Glutamatergic neuron (in vitro differentiated cells): ENCODE measurements at regions not wholly inside any gene's neighbourhood (a gene's known extent, or its start where the extent isn't known, plus 50 kb on each side); places are given as distances from the start of the nearest gene placed in this dataset.
A peak's percentile ranks its signal among the peaks of the same experiment; 100 is the strongest.

ENCODE experiments used
- DNase-seq: peaks from one replicate; pipeline ENCODE4 v3.0.0; 2022
- H3K27ac Mint-ChIP-seq: one replicate; pipeline ENCODE4 v1.8.0; 2020; ENCODE audit warnings: mild to moderate bottlenecking, mixed read lengths, inconsistent platforms; ENCODE audit not compliant: unreplicated experiment
- H3K27me3 Mint-ChIP-seq: one replicate; pipeline ENCODE4 v1.8.0; 2020; ENCODE audit warnings: mild to moderate bottlenecking, moderate library complexity, mixed read lengths, inconsistent platforms; ENCODE audit not compliant: unreplicated experiment
- H3K36me3 Mint-ChIP-seq: one replicate; pipeline ENCODE4 v1.8.0; 2020; ENCODE audit warnings: mild to moderate bottlenecking, mixed read lengths, inconsistent platforms; ENCODE audit not compliant: unreplicated experiment
- H3K4me1 Mint-ChIP-seq: one replicate; pipeline ENCODE4 v1.8.0; 2020; ENCODE audit warnings: mild to moderate bottlenecking, low read depth, mixed read lengths, inconsistent platforms; ENCODE audit not compliant: unreplicated experiment
- H3K4me3 Mint-ChIP-seq: one replicate; pipeline ENCODE4 v1.8.0; 2020; ENCODE audit warnings: mild to moderate bottlenecking, mixed read lengths, inconsistent platforms; ENCODE audit not compliant: unreplicated experiment
- H3K9me3 Mint-ChIP-seq: one replicate; pipeline ENCODE4 v1.8.0; 2020; ENCODE audit warnings: mild to moderate bottlenecking, moderate library complexity, mixed read lengths, inconsistent platforms; ENCODE audit not compliant: unreplicated experiment
- TF ChIP-seq, protein P1 (sequence below): fragments of 200-600 bp; sonication (generic); IDR thresholded peaks from one replicate; pipeline ENCODE4 v1.5.0; 2021; ENCODE audit not compliant: partially characterized antibody, unreplicated experiment

DNA sequence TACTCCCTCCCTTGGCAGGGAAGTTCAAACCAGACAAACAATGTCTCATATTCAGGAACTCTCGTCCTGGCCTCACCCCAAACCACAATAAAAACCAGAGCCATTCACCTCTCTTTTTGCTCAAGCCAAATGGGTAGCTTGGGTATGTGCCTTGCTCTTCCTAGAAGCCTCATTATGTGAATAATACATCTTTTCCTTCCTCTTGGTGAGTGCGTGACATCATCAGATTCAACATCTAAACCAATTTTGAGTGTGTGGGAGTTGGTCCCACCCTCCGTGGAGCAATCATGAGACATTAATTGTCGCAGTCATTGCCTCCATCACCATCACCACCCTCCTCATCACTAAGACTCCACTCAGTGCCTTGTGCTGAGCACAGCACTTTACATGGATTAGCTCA is 482.9 kb downstream of the PTPRU start:
- TF ChIP-seq, protein P1, sequence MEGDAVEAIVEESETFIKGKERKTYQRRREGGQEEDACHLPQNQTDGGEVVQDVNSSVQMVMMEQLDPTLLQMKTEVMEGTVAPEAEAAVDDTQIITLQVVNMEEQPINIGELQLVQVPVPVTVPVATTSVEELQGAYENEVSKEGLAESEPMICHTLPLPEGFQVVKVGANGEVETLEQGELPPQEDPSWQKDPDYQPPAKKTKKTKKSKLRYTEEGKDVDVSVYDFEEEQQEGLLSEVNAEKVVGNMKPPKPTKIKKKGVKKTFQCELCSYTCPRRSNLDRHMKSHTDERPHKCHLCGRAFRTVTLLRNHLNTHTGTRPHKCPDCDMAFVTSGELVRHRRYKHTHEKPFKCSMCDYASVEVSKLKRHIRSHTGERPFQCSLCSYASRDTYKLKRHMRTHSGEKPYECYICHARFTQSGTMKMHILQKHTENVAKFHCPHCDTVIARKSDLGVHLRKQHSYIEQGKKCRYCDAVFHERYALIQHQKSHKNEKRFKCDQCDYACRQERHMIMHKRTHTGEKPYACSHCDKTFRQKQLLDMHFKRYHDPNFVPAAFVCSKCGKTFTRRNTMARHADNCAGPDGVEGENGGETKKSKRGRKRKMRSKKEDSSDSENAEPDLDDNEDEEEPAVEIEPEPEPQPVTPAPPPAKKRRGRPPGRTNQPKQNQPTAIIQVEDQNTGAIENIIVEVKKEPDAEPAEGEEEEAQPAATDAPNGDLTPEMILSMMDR = no peak
- Mint-ChIP-seq H3K4me1 (no peaks in the 10 kb centered on the region), H3K4me3 (no peak overlapping the region)

DNA sequence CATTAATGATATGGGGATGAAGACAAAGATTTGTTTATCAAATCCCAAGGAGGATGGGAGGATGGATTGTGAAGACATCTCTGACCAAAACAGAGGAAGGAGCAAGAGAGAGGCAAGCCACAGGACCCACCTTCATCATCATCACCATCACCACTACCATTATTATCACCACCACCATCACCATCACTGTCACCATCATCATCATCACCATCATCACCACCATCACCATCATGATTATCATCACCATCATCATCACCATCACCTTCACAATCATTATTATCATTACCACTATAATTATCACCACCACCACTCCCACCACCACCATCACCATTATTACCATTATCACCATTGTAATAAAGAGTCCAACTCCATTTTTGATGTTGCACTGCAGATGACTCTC is 482.5 kb downstream of the PTPRU start:
- no peak overlapping the region for H3K4me3 Mint-ChIP-seq
- H3K36me3 Mint-ChIP-seq = peaks cover 30% of the 10 kb centered on the region
- peaks cover 12% of the 10 kb centered on the region for H3K9me3 Mint-ChIP-seq
- TF ChIP-seq, protein P1 = no peak
- peaks cover under 1% of the 10 kb centered on the region for H3K4me1 Mint-ChIP-seq
- no peak for DNase-seq
- no peaks in the 10 kb centered on the region for H3K27me3 Mint-ChIP-seq
- no peak overlapping the region for H3K27ac Mint-ChIP-seq

More for the DNA sequence above, 482.9 kb downstream of the PTPRU start:
- H3K36me3 Mint-ChIP-seq = peaks cover 32% of the 10 kb centered on the region
- no peak overlapping the region for H3K27ac Mint-ChIP-seq
- no peaks in the 10 kb centered on the region for H3K27me3 Mint-ChIP-seq
- DNase-seq = no peak
- peaks cover 12% of the 10 kb centered on the region for H3K9me3 Mint-ChIP-seq

- Mint-ChIP-seq H3K27me3 (no peaks in the 10 kb centered on the region), H3K36me3 (peaks cover 27% of the 10 kb centered on the region), H3K4me1 (peaks cover 8% of the 10 kb centered on the region), H3K9me3 (peaks cover 12% of the 10 kb centered on the region), H3K27ac (no peak overlapping the region), H3K4me3 (no peak overlapping the region)
- TF ChIP-seq, protein P1 = no peak
- DNase-seq = no peak
Observed at GRCh38 chr1:29716306-29716705, 480.0 kb downstream of the PTPRU start.

- Mint-ChIP-seq H3K4me1 (peaks cover 20% of the 10 kb centered on the region), H3K27me3 (no peaks in the 10 kb centered on the region), H3K4me3 (no peak overlapping the region), H3K36me3 (peaks cover 13% of the 10 kb centered on the region), H3K9me3 (peaks cover 9% of the 10 kb centered on the region), H3K27ac (no peak overlapping the region)
- DNase-seq = no peak
- TF ChIP-seq, protein P1 = peak; percentile 58
Observed at GRCh38 chr1:29713857-29714256, 477.5 kb downstream of the PTPRU start.

GRCh38 chr1:29712801-29713200 is 476.5 kb downstream of the PTPRU start:
- peaks cover 10% of the 10 kb centered on the region for H3K36me3 Mint-ChIP-seq
- peaks cover 29% of the 10 kb centered on the region for H3K4me1 Mint-ChIP-seq
- no peak for DNase-seq
- H3K4me3 Mint-ChIP-seq = no peak overlapping the region
- peaks cover 4% of the 10 kb centered on the region for H3K27me3 Mint-ChIP-seq
- H3K9me3 Mint-ChIP-seq = peaks cover 13% of the 10 kb centered on the region
- H3K27ac Mint-ChIP-seq = peak overlapping the region; percentile 64
- TF ChIP-seq, protein P1 = no peak
